HEK293T (cell line): ENCODE measurements at regions not wholly inside any gene's neighbourhood (a gene's known extent, or its start where the extent isn't known, plus 50 kb on each side); places are given as distances from the start of the nearest gene placed in this dataset.

ENCODE experiments used
- ARNT ChIP-seq: fragments of 450-650 bp; IDR thresholded peaks from 2 replicates; pipeline ENCODE4 v1.6.1; 2017; ENCODE audit warnings: mild to moderate bottlenecking
- BHLHE40 ChIP-seq: fragments of 450-650 bp; IDR thresholded peaks from 2 replicates; pipeline ENCODE4 v1.6.1; 2016; ENCODE audit warnings: mild to moderate bottlenecking, moderate library complexity, borderline replicate concordance
- ELF4 ChIP-seq: fragments of 450-650 bp; IDR thresholded peaks from 2 replicates; pipeline ENCODE4 v1.6.1; 2017; ENCODE audit warnings: antibody characterized with exemption
- FOXA1 ChIP-seq: fragments of 450-650 bp; IDR thresholded peaks from 2 replicates; pipeline ENCODE4 v1.6.1; 2016; ENCODE audit warnings: mild to moderate bottlenecking
- FOXK2 ChIP-seq: fragments of 450-650 bp; IDR thresholded peaks from 2 replicates; pipeline ENCODE4 v1.6.1; 2016; ENCODE audit warnings: mild to moderate bottlenecking
- FOXM1 ChIP-seq: fragments of 450-650 bp; IDR thresholded peaks from 2 replicates; pipeline ENCODE4 v1.6.1; 2017; ENCODE audit warnings: mild to moderate bottlenecking, borderline replicate concordance
- HDGF ChIP-seq: fragments of 450-650 bp; IDR thresholded peaks from 2 replicates; pipeline ENCODE4 v1.6.1; 2017; ENCODE audit warnings: antibody characterized with exemption, borderline replicate concordance
- L3MBTL2 ChIP-seq: fragments of 450-650 bp; conservative IDR thresholded peaks from 2 replicates; pipeline ENCODE4 v1.6.1; 2016; ENCODE audit warnings: mild to moderate bottlenecking
- LEF1 ChIP-seq: fragments of 450-650 bp; IDR thresholded peaks from 2 replicates; pipeline ENCODE4 v1.6.1; 2017; ENCODE audit warnings: mild to moderate bottlenecking, borderline replicate concordance
- NFRKB ChIP-seq: fragments of 450-650 bp; IDR thresholded peaks from 2 replicates; pipeline ENCODE4 v1.6.1; 2016; ENCODE audit warnings: mild to moderate bottlenecking, moderate library complexity
- SP1 ChIP-seq: fragments of 450-650 bp; IDR thresholded peaks from 2 replicates; pipeline ENCODE4 v1.6.1; 2017
- SUZ12 ChIP-seq: fragments of 450-650 bp; IDR thresholded peaks from 2 replicates; pipeline ENCODE4 v1.6.1; 2016; ENCODE audit warnings: mild to moderate bottlenecking
- TARDBP ChIP-seq: fragments of 450-650 bp; IDR thresholded peaks from 2 replicates; pipeline ENCODE4 v1.6.1; 2016
- TF ChIP-seq, protein P1 (sequence below): fragments of 450-650 bp; IDR thresholded peaks from 2 replicates; pipeline ENCODE4 v1.6.1; 2016

DNA sequence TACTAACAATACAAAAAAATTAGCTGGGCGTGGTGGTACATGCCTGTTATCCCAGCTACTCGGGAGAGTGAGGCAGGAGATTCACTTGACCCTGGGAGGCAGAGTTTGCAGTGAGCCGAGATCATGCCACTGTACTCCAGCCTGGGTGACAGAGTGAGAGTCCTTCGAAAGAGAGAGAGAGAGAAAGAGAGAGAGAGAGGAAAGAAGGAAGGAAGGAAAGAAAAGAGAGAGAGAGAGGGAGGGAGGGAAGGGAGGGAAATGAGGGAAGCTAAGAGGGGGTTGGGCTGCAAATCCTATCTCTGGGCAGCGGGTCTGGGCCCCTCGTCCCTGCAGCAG lies 59.9 kb upstream of the TFRC start:
- no peak for TF ChIP-seq LEF1
- TF ChIP-seq FOXM1 = no peak
- TF ChIP-seq BHLHE40 = no peak
- TF ChIP-seq TARDBP = no peak
- TF ChIP-seq, protein P1, sequence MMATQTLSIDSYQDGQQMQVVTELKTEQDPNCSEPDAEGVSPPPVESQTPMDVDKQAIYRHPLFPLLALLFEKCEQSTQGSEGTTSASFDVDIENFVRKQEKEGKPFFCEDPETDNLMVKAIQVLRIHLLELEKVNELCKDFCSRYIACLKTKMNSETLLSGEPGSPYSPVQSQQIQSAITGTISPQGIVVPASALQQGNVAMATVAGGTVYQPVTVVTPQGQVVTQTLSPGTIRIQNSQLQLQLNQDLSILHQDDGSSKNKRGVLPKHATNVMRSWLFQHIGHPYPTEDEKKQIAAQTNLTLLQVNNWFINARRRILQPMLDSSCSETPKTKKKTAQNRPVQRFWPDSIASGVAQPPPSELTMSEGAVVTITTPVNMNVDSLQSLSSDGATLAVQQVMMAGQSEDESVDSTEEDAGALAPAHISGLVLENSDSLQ = no peak
- no peak for TF ChIP-seq FOXA1
- no peak for TF ChIP-seq SUZ12
- TF ChIP-seq FOXK2 = no peak
- TF ChIP-seq NFRKB = no peak
- no peak for TF ChIP-seq ELF4
- no peak for TF ChIP-seq SP1
- no peak for TF ChIP-seq ARNT
- TF ChIP-seq L3MBTL2 = no peak
- TF ChIP-seq HDGF = no peak
